Body of pancreas (tissue), 4 donors: ENCODE measurements at regions not wholly inside any gene's neighbourhood (a gene's known extent, or its start where the extent isn't known, plus 50 kb on each side); places are given as distances from the start of the nearest gene placed in this dataset.
"Not testable (repeated sequence)": the region's sequence is repeated elsewhere in the genome, so short reads cannot be mapped to it uniquely, and the experiment has no call there.

Experiments
- ATAC-seq: fragments of 150-250 bp; one replicate; pipeline ENCODE4 v1.9.1; 2016
- DNase-seq, 4 donors: peaks; one replicate each; pipeline ENCODE4 v3.0.0-alpha.2; 2019
- H3K27ac ChIP-seq, 4 donors: fragments of 200-600 bp; sonication (generic); 1 replicate in 3 of 4; 2 replicates in 1 of 4; pipeline versions ENCODE4 v1.5.1 to v1.6.1; 2016 to 2019; ENCODE audit warnings: mild to moderate bottlenecking in 1 of 4, mixed read lengths in 1 of 4, moderate library complexity in 1 of 4
- H3K27me3 ChIP-seq, 2 donors: fragments of 200-600 bp; sonication (generic); one replicate each; pipeline ENCODE4 v1.6.0; 2016; ENCODE audit warnings: mild to moderate bottlenecking in 1 of 2
- H3K36me3 ChIP-seq, 2 donors: fragments of 200-600 bp; sonication (generic); replicated peaks in 1 of 2; 2 replicates each; pipeline ENCODE4 v1.5.1; 2016; ENCODE audit warnings: low read depth in 2 of 2; ENCODE audit not compliant: insufficient read depth in 1 of 2
- H3K4me1 ChIP-seq: fragments of 200-600 bp; sonication (generic); one replicate; pipeline ENCODE4 v1.6.0; 2016
- H3K4me3 ChIP-seq, 2 donors: fragments of 200-600 bp; sonication (generic); 1 replicate in 1 of 2; 2 replicates in 1 of 2; pipeline ENCODE4 v1.5.1; 2016 to 2019
- H3K9me3 ChIP-seq, 3 donors: fragments of 200-600 bp; sonication (generic); 1 replicate in 2 of 3; 2 replicates in 1 of 3; pipeline ENCODE4 v1.5.1; 2016
- POLR2A ChIP-seq, 3 donors: fragments of 450-650 bp; IDR thresholded peaks; one replicate each; pipeline ENCODE4 v1.6.1; 2016; ENCODE audit warnings: antibody characterized with exemption in 3 of 3, mild to moderate bottlenecking in 2 of 3
- WGBS, 2 donors: methylation state at CpG; one replicate each; pipeline ENCODE4 v1.1.5; 2017; 5-methylcytosine and 5-hydroxymethylcytosine counted together
- intact Hi-C: fragments of 100-400 bp; cut with DNase I; formaldehyde crosslinking; loops from one replicate; pipeline ENCODE4 v1.15.1; 2023
- TF ChIP-seq, protein P1 (sequence below), 7 experiments: fragments of 450-650 bp in 4 of 7; fragments of 200-600 bp in 3 of 7; sonication (generic) in 3 of 7; IDR thresholded peaks; one replicate each; pipeline ENCODE4 v1.5.1; 2016 to 2019; ENCODE audit warnings: antibody characterized with exemption in 7 of 7

DNA sequence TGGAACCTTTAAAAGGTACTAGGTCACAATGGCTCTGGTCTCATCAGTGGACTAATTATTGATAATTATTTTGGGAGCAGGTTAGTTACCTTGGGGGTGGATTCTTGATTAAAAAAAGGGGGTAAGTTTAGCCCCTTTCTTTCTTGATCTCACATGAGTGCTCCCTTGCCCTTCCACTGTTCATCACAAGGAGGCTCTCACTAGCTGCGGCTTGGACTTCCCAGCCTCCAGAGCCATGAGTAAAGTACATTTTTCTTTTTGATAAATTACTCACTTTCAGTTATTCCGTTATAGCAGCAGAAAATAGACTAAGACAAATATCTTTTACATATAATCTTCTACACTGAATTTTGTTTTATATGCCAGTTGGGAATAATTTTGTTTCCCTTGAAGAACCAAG, 254.8 kb upstream of the DEPDC1 start:
- no peak overlapping the region for H3K27ac ChIP-seq
- intact Hi-C loops: no loop called here
- no peak for TF ChIP-seq POLR2A (IDR thresholded peaks at IDR 0.05)
- TF ChIP-seq, protein P1, sequence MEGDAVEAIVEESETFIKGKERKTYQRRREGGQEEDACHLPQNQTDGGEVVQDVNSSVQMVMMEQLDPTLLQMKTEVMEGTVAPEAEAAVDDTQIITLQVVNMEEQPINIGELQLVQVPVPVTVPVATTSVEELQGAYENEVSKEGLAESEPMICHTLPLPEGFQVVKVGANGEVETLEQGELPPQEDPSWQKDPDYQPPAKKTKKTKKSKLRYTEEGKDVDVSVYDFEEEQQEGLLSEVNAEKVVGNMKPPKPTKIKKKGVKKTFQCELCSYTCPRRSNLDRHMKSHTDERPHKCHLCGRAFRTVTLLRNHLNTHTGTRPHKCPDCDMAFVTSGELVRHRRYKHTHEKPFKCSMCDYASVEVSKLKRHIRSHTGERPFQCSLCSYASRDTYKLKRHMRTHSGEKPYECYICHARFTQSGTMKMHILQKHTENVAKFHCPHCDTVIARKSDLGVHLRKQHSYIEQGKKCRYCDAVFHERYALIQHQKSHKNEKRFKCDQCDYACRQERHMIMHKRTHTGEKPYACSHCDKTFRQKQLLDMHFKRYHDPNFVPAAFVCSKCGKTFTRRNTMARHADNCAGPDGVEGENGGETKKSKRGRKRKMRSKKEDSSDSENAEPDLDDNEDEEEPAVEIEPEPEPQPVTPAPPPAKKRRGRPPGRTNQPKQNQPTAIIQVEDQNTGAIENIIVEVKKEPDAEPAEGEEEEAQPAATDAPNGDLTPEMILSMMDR (IDR thresholded peaks at IDR 0.05): no peak
- no peak for ATAC-seq
- no peak overlapping the region for H3K4me3 ChIP-seq
- WGBS, 2 donors: 47 to 53% methylated on average over 2 of the region's 2 CpGs
- no peaks in the 10 kb centered on the region for H3K4me1 ChIP-seq
- H3K9me3 ChIP-seq: no peaks in the 10 kb centered on the region
- DNase-seq: no peak
- no peaks in the 10 kb centered on the region for H3K27me3 ChIP-seq
- no peaks in the 10 kb centered on the region for H3K36me3 ChIP-seq

DNA sequence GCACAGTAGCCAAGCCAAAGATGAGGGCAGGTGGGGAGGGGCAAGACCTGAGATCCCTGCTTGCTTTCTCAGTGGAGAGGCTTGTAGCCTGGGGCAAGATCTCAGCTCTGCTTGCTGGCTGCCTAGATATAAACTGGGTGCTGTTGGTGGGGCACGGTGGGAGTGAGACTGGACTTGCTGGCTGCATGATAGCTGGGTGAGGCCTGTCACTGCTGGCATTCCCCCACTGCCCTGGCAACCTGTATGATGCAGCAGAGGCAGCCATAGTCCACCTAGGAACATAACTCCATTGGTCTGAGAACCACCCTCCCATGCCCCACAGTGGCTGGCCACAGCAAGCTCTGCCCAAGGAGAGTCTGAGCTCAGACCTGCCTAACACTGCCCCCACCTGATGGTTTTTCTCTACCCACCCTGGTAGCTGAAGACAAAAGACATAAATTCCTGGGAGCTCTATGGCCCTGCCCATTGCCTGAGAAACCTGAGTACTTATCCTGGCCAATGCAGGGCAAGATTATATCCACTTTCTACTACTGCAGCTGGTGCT, 261.9 kb upstream of the DEPDC1 start:
- WGBS, 2 donors: 36 to 100% methylated on average over 1 of the region's 1 CpG
- intact Hi-C loops: no loop called here
- Histone ChIP-seq H3K27me3 (no peaks in the 10 kb centered on the region), H3K4me3 (no peak overlapping the region), H3K27ac (no peak overlapping the region), H3K36me3 (no peaks in the 10 kb centered on the region), H3K4me1 (no peaks in the 10 kb centered on the region), H3K9me3 (no peaks in the 10 kb centered on the region)
- DNase-seq: no peak
- TF ChIP-seq, protein P1 (IDR thresholded peaks at IDR 0.05): no peak
- TF ChIP-seq POLR2A (IDR thresholded peaks at IDR 0.05): no peak
- no peak for ATAC-seq

DNA sequence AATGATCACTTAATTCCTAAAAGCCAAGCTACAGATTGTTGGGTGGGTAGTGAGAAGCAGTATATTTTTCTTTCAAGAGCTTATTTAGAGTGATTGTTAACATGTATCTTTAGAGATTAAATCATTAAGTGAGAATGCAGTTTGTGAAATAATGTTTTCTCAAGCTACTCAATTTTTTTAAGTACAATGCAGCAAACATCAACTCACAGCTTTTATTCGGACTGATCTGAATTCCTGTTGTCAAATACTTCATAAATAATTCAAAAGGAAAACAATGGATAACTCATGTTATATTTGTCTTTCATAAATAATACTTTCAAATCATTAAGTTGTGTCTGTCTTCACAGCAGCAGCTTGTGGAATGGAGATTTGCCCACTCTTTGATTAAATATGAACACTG, 271.1 kb upstream of the DEPDC1 start:
- ATAC-seq (no peak), DNase-seq (no peak)
- TF ChIP-seq, protein P1 (IDR thresholded peaks at IDR 0.05): no peak
- TF ChIP-seq POLR2A (IDR thresholded peaks at IDR 0.05): no peak
- Histone ChIP-seq H3K27me3 (no peaks in the 10 kb centered on the region), H3K36me3 (no peaks in the 10 kb centered on the region), H3K27ac (no peak overlapping the region), H3K4me1 (no peaks in the 10 kb centered on the region), H3K9me3 (no peaks in the 10 kb centered on the region), H3K4me3 (no peak overlapping the region)
- intact Hi-C loops: no loop called here
- 26 to 32% methylated on average over 1 of the region's 1 CpG for WGBS, 2 donors

DNA sequence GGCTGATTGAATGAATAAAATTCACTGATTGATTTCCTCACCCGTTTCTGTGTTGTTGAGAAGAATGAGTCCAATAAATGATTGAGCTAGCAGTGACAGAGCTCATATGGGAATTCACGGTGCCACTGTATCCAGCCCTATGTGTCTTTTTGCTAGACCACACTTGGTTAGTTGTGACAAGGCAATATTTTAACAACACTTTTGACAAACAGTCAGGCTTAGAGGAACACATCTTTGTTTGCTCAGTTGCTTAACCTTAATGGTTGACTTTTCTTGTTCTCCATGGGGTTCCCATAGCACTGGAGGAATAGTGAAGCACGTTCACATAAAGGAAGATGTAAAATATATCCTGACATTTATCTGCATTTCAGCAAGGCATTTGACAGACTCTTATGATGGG, 273.9 kb upstream of the DEPDC1 start:
- Histone ChIP-seq H3K4me1 (no peaks in the 10 kb centered on the region), H3K27me3 (no peaks in the 10 kb centered on the region), H3K9me3 (no peaks in the 10 kb centered on the region), H3K4me3 (no peak overlapping the region), H3K36me3 (no peaks in the 10 kb centered on the region), H3K27ac (no peak overlapping the region)
- TF ChIP-seq POLR2A (IDR thresholded peaks at IDR 0.05): no peak
- TF ChIP-seq, protein P1 (IDR thresholded peaks at IDR 0.05): no peak
- intact Hi-C loops: no loop called here
- DNase-seq (no peak), ATAC-seq (no peak)
- WGBS, 2 donors: 56 to 67% methylated on average over 3 of the region's 3 CpGs

DNA sequence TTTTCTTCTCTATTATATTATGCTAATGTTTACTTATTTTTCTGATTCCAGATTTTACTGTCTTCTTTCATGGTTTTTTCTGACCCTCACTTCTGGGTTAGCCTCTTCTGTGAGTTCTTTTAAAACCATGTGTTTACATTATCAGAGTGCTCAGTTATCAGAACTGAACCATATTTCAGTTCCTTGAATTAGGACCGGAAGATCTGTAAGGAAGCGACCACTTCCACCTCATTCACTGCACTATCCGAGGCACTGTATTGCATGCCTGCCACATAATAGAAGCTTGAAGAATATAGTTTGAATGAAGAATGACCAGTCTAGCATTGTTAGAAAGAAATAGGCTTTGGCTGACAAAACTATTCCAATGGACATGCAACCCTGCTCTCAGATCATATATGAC, 281.0 kb upstream of the DEPDC1 start:
- intact Hi-C loops: no loop called here
- Histone ChIP-seq H3K4me1 (no peaks in the 10 kb centered on the region), H3K4me3 (no peak overlapping the region), H3K9me3 (no peaks in the 10 kb centered on the region), H3K27me3 (no peaks in the 10 kb centered on the region), H3K36me3 (no peaks in the 10 kb centered on the region), H3K27ac (no peak overlapping the region)
- WGBS, 2 donors: 50 to 76% methylated on average over 3 of the region's 3 CpGs
- TF ChIP-seq POLR2A (IDR thresholded peaks at IDR 0.05): no peak
- TF ChIP-seq, protein P1 (IDR thresholded peaks at IDR 0.05): no peak
- no peak for ATAC-seq
- no peak for DNase-seq

DNA sequence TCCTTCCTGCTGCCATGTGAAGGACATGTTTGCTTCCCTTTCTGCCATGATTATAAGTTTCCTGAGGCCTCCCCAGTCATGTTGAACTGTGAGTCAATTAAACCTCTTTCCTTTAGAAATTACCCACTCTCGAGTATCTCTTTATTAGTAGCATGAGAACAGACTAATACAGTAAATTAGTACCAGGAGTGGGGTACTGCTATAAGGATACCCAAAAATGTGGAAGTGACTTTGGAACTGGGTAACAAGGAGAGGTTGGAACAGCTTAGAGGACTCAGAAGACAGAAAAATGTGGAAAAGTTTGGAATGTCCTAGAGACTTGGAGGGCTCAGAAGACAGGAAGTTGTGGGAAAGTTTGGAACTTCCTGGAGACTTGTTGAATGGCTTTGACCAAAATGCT, 283.0 kb upstream of the DEPDC1 start:
- H3K9me3 ChIP-seq, H3K27ac ChIP-seq, intact Hi-C loops, ATAC-seq, H3K4me3 ChIP-seq, H3K4me1 ChIP-seq, H3K36me3 ChIP-seq, H3K27me3 ChIP-seq, DNase-seq: not testable (repeated sequence)
- WGBS, 2 donors: 44 to 54% methylated on average over 1 of the region's 1 CpG
